GM12875 (cell line): ENCODE measurements at regions not wholly inside any gene's neighbourhood (a gene's known extent, or its start where the extent isn't known, plus 50 kb on each side); places are given as distances from the start of the nearest gene placed in this dataset.

Experiments used
- H3K4me3 ChIP-seq: one replicate; pipeline ENCODE4 v1.5.1; 2011; ENCODE audit warnings: low read depth, low read length, control low read depth
- TF ChIP-seq, protein P1 (sequence below): IDR thresholded peaks from 2 replicates; pipeline ENCODE4 v1.5.1; 2011; ENCODE audit warnings: low read depth, mild to moderate bottlenecking, control low read depth, inconsistent platforms, low read length, moderate library complexity, borderline replicate concordance; ENCODE audit not compliant: insufficient read depth

DNA sequence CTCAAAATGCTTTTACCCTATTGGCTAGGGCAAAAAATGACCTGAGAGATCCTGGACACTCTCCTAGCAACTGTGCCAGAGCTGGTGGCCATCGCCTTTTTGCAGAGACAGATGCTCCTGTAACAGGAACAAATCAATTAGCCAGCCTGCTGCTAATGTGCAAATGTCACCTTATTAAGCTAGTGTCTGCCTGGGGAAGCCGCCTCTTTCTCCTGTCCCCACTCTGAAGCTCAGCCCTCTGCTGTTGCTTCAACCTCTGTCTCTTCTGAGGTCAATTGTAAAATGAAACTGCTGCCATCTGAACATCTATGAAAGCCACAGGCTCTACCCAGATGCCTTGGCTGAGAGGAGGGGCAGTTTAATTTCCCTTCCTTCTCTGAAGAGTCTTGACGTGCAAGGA lies 85.5 kb upstream of the CACNA1E start:
- no peak overlapping the region for H3K4me3 ChIP-seq
- TF ChIP-seq, protein P1, sequence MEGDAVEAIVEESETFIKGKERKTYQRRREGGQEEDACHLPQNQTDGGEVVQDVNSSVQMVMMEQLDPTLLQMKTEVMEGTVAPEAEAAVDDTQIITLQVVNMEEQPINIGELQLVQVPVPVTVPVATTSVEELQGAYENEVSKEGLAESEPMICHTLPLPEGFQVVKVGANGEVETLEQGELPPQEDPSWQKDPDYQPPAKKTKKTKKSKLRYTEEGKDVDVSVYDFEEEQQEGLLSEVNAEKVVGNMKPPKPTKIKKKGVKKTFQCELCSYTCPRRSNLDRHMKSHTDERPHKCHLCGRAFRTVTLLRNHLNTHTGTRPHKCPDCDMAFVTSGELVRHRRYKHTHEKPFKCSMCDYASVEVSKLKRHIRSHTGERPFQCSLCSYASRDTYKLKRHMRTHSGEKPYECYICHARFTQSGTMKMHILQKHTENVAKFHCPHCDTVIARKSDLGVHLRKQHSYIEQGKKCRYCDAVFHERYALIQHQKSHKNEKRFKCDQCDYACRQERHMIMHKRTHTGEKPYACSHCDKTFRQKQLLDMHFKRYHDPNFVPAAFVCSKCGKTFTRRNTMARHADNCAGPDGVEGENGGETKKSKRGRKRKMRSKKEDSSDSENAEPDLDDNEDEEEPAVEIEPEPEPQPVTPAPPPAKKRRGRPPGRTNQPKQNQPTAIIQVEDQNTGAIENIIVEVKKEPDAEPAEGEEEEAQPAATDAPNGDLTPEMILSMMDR: no peak

DNA sequence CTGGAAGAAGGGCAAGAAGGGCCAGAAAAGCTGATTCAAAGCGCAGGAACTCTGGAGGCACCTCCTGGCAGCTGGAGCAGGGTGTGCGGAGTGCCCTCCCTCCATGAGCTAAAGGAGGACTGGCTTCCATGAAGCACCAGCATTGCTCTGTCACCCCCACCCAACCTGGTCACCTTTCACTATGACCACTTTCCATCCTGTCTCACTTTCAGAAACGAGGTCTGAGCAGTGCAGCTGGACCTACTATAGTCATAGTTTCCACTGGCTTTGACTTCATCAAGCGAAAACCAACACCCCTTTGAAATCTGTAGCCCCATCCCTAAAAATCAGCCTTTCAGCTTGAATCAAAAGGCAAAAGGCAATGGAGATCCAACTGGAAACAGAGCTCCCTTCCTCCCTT lies 84.8 kb upstream of the CACNA1E start:
- H3K4me3 ChIP-seq: no peak overlapping the region
- TF ChIP-seq, protein P1: no peak

DNA sequence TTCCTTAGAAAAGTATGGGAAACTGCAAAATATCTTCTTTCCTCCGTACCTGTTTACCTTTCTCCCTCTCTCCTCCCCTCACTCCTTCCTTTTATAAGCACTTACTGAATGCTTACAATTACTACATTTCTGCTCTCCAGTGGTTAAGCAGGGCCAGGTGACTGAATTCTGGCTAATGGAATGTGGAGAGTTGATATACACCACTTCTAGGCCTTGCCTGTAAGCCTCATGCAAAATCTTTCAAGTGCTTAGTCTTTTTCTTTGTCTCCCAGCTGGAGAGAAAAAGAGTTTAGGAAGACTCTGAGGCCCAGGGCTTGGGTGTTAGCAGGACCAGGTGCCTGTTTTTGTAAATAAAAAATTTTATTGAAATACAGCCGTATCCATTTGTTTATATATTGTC lies 77.7 kb upstream of the CACNA1E start:
- H3K4me3 ChIP-seq: no peak overlapping the region

DNA sequence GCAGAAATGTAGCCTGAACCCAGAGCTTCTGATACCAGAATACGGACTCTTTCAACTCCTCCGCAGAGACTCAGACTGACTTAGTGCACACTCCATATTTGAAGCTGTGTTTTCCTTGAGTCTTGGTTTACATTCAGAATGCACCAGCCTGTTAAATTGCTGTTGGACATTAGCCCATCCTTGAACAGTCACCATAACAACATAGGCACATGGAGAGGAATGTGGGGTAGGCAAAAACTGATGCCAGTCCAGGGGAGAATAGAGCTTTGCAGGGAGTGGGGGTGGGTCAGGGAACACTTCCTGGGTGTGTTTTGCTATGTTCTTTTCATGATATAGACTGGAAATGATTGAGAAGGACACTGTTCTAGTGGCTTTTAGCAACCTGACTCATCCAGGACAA lies 76.3 kb upstream of the CACNA1E start:
- H3K4me3 ChIP-seq: no peak overlapping the region
- TF ChIP-seq, protein P1: no peak

More for the DNA sequence above, 77.7 kb upstream of the CACNA1E start:
- TF ChIP-seq, protein P1: no peak

DNA sequence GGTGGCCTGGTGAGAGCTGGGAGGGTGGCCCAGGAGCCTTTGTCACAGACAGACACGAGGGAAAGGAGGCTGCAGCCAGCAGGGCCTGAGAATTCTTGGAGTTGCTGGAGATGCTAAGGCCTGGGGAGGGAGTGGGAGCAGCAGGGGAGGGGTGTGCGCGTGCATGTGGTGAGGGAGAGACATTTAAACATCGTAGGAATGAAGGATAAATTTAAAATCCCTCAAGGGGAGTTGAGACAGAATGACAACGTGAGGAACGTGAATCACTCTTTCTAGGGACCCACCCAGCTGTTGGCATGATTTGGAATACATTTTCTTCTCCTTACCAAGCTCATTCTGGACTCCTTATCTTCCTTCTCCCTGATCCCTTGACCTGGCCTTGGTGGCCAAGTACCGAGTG lies 73.3 kb upstream of the CACNA1E start:
- TF ChIP-seq, protein P1: no peak
- H3K4me3 ChIP-seq: no peak overlapping the region

DNA sequence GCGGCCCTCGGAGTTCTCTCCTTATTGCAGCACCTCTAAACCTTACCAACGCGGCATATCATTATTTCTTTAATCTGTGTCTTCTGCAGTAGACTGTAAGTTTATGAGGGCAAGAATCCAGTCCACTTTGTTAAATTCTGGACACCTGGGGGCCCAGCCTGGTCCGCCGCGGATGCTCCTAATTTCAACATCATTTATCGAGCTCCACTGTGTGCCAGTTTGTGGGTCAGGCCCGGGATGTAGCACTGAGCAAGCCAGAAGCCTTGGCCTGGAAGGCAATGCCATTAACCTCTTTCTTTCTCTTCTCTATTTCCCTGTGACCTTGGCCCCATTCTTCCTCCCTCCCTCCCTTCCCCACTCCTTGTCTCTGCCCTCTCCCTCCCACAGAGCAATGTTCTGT lies 70.6 kb upstream of the CACNA1E start:
- no peak overlapping the region for H3K4me3 ChIP-seq
- TF ChIP-seq, protein P1: no peak

DNA sequence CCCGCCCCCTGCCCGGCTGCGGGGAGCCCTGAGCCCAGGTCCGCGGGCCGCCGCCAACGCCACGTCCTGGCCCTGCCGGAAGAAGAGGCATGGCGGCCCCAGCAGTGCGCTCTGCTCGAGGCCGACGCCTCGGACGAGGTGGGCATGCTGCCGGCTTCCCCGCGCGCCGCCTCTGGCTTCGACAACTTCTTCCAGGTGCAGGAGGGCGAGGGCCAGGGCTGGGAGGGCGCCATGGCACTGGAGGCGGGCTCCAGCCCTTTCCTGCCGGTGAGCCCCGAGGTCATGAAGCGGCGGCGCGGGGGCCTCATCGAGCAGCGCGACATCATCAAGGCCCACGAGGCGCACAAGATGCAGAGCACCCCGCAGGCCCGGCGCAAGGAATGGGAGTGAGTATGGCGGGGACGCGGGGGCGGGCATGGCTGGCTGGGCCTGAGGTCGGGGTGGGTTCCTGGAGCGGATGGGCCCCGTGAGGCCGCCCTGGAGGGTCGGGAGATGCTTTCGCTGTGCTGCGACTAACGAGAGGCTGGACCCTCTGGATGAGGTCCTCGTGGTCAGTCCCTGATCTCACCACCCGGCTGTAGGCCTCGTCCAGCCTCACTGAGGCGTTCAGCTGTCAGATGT lies 70.0 kb upstream of the CACNA1E start:
- TF ChIP-seq, protein P1: no peak
- no peak overlapping the region for H3K4me3 ChIP-seq
